Mesendoderm (in vitro differentiated cells): ENCODE measurements at regions not wholly inside any gene's neighbourhood (a gene's known extent, or its start where the extent isn't known, plus 50 kb on each side); places are given as distances from the start of the nearest gene placed in this dataset.
A peak's percentile ranks its signal among the peaks of the same experiment; 100 is the strongest.

Experiments used
- DNase-seq: peaks from one replicate; pipeline ENCODE4 v3.0.0; 2013
- H2AK5ac ChIP-seq: 2 replicates; pipeline ENCODE4 v1.6.1; 2013; ENCODE audit warnings: low read length, inconsistent platforms
- H2BK120ac ChIP-seq: 2 replicates; pipeline ENCODE4 v1.6.1; 2013; ENCODE audit warnings: low read depth, mild to moderate bottlenecking, low read length, moderate library complexity, mixed read lengths
- H2BK15ac ChIP-seq: replicated peaks from 2 replicates; pipeline ENCODE4 v1.6.1; 2013; ENCODE audit warnings: low read depth, mild to moderate bottlenecking, moderate library complexity
- H2BK5ac ChIP-seq: 2 replicates; pipeline ENCODE4 v1.6.1; 2013; ENCODE audit warnings: low read length, inconsistent platforms
- H3K18ac ChIP-seq: 2 replicates; pipeline ENCODE4 v1.6.1; 2013; ENCODE audit warnings: mild to moderate bottlenecking, low read length, mixed read lengths
- H3K23ac ChIP-seq: one replicate; pipeline ENCODE4 v1.6.1; 2013; ENCODE audit warnings: low read length
- H3K27ac ChIP-seq: 2 replicates; pipeline ENCODE4 v1.5.1; 2013; ENCODE audit warnings: low read depth, mild to moderate bottlenecking, inconsistent platforms, low read length, moderate library complexity
- H3K27me3 ChIP-seq: 2 replicates; pipeline ENCODE4 v1.6.1; 2013; ENCODE audit warnings: low read length, control low read depth, mild to moderate bottlenecking, inconsistent platforms; ENCODE audit not compliant: insufficient read depth, poor library complexity
- H3K36me3 ChIP-seq: 2 replicates; pipeline ENCODE4 v1.6.1; 2013; ENCODE audit warnings: low read length, inconsistent platforms; ENCODE audit not compliant: control insufficient read depth, insufficient read depth
- H3K4ac ChIP-seq: one replicate; pipeline ENCODE4 v1.6.1; 2013; ENCODE audit warnings: low read depth, mild to moderate bottlenecking, low read length, moderate library complexity
- H3K4me1 ChIP-seq: 2 replicates; pipeline ENCODE4 v1.6.1; 2013; ENCODE audit warnings: low read depth, low read length, inconsistent platforms; ENCODE audit not compliant: control insufficient read depth
- H3K4me2 ChIP-seq: 2 replicates; pipeline ENCODE4 v1.6.1; 2013; ENCODE audit warnings: low read length
- H3K4me3 ChIP-seq: 2 replicates; pipeline ENCODE4 v1.5.1; 2013; ENCODE audit warnings: mild to moderate bottlenecking, low read length
- H3K56ac ChIP-seq: one replicate; pipeline ENCODE4 v1.6.1; 2013; ENCODE audit warnings: low read length
- H3K79me1 ChIP-seq: 2 replicates; pipeline ENCODE4 v1.6.1; 2013; ENCODE audit warnings: low read length, inconsistent platforms
- H3K79me2 ChIP-seq: 2 replicates; pipeline ENCODE4 v1.6.1; 2013; ENCODE audit warnings: mild to moderate bottlenecking, low read length; ENCODE audit not compliant: control insufficient read depth, insufficient read depth
- H3K9ac ChIP-seq: 2 replicates; pipeline ENCODE4 v1.6.1; 2013; ENCODE audit warnings: low read length, inconsistent platforms
- H4K5ac ChIP-seq: one replicate; pipeline ENCODE4 v1.6.1; 2013; ENCODE audit warnings: low read length
- H4K8ac ChIP-seq: one replicate; pipeline ENCODE4 v1.6.1; 2013; ENCODE audit warnings: low read depth, mild to moderate bottlenecking, control low read depth, low read length, moderate library complexity
- WGBS: extraction: QIAGEN DNeasy Blood & Tissue Kit; methylation state at CpG from one replicate; pipeline ENCODE4 v1.1.7; 2013; ENCODE audit warnings: low lambda C conversion rate, missing lambda C conversion rate; ENCODE audit not compliant: insufficient coverage; ENCODE audit errors: extremely low coverage; 5-methylcytosine and 5-hydroxymethylcytosine counted together

DNA sequence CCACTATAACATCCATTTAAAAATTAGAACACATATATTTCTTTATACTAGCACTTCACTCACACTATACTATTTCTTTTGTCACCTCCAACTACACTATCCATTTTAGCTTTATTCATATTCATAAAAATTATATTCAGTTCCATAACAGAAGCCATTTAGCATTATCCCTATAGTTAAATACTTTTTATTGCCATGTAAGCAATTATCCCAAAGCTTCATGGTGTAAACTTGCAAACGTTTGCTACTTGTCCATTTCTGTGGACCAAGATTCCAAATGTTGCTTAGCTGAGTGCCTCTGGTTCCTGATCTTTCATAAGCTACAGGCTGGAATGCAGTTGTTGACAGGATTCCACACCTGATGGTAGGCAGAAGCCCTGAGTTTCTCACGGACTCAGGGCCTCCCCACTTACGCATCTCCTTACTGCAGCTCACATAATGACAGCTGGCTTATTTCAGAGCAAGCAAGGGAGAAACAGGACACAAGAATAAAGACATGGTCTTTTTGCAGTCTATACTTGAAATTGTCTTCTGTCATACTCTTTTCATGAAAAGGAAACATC is 1584.8 kb downstream of the SLITRK5 start:
- WGBS: no CpG with 5 or more reads among the region's 3 CpGs
- Histone ChIP-seq H3K4me3 (no peak overlapping the region), H2AK5ac (no peak overlapping the region), H3K4me1 (no peaks in the 10 kb centered on the region), H2BK15ac (no peak overlapping the region), H3K4ac (no peak overlapping the region), H3K27me3 (no peaks in the 10 kb centered on the region), H3K56ac (no peak overlapping the region), H3K4me2 (no peak overlapping the region), H2BK5ac (no peak overlapping the region), H3K36me3 (no peaks in the 10 kb centered on the region), H3K23ac (no peak overlapping the region), H2BK120ac (no peak overlapping the region), H3K18ac (no peak overlapping the region), H4K5ac (no peak overlapping the region), H3K79me2 (no peaks in the 10 kb centered on the region), H3K27ac (no peak overlapping the region), H3K79me1 (no peaks in the 10 kb centered on the region), H3K9ac (no peak overlapping the region), H4K8ac (no peak overlapping the region)
- no peak for DNase-seq

- H3K4ac ChIP-seq: no peak overlapping the region
- peak; percentile 3 for DNase-seq
- H3K27ac ChIP-seq: no peak overlapping the region
- H3K56ac ChIP-seq: no peak overlapping the region
- H2AK5ac ChIP-seq: no peak overlapping the region
- H3K36me3 ChIP-seq: no peaks in the 10 kb centered on the region
- no peaks in the 10 kb centered on the region for H3K4me1 ChIP-seq
- no peak overlapping the region for H3K4me3 ChIP-seq
- H3K4me2 ChIP-seq: no peak overlapping the region
- no peak overlapping the region for H2BK5ac ChIP-seq
- no peaks in the 10 kb centered on the region for H3K79me2 ChIP-seq
- no peak overlapping the region for H3K23ac ChIP-seq
- no peak overlapping the region for H3K18ac ChIP-seq
- WGBS: no CpG with 5 or more reads among the region's 3 CpGs
- H3K27me3 ChIP-seq: no peaks in the 10 kb centered on the region
- no peak overlapping the region for H4K8ac ChIP-seq
- H2BK120ac ChIP-seq: no peak overlapping the region
- H3K79me1 ChIP-seq: no peaks in the 10 kb centered on the region
- no peak overlapping the region for H3K9ac ChIP-seq
- no peak overlapping the region for H2BK15ac ChIP-seq
- no peak overlapping the region for H4K5ac ChIP-seq
These were observed 1596.6 kb downstream of the SLITRK5 start for GRCh38 chr13:89267734-89268133.

GRCh38 chr13:89269737-89270136 is 1598.6 kb downstream of the SLITRK5 start:
- Histone ChIP-seq H3K18ac (no peak overlapping the region), H2BK120ac (no peak overlapping the region), H4K8ac (no peak overlapping the region), H3K79me2 (no peaks in the 10 kb centered on the region), H3K23ac (no peak overlapping the region), H3K9ac (no peak overlapping the region), H3K56ac (no peak overlapping the region), H4K5ac (no peak overlapping the region), H3K4me2 (no peak overlapping the region), H2BK15ac (no peak overlapping the region), H2AK5ac (no peak overlapping the region), H3K36me3 (no peaks in the 10 kb centered on the region), H3K4ac (no peak overlapping the region), H3K4me1 (no peaks in the 10 kb centered on the region), H3K27ac (no peak overlapping the region), H3K27me3 (no peaks in the 10 kb centered on the region), H3K79me1 (no peaks in the 10 kb centered on the region), H3K4me3 (no peak overlapping the region), H2BK5ac (no peak overlapping the region)
- WGBS: no CpG with 5 or more reads among the region's 2 CpGs
- DNase-seq: peak; percentile 78

DNA sequence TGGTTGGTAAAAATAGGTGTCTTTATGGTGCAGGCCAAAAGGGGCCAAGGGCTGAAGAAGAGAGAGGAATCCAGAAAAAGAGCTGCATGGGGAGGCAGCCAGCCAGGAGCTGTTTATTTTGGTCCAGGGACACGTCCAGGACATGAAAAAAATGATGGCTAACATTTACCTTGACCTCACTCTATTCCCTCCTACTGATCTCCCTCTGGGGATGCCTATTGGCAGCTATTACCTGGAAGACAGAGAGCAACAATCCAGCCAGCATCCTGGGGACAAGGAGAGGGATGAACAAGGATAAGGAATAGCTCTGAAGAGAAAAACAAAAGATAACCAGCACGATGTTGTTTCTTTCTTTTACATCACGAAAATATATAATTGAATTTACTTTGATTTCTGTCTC is 1599.6 kb downstream of the SLITRK5 start:
- H3K79me1 ChIP-seq: no peaks in the 10 kb centered on the region
- H3K4ac ChIP-seq: no peak overlapping the region
- no peak for DNase-seq
- no peak overlapping the region for H3K23ac ChIP-seq
- H2BK5ac ChIP-seq: no peak overlapping the region
- no peaks in the 10 kb centered on the region for H3K27me3 ChIP-seq
- H3K36me3 ChIP-seq: no peaks in the 10 kb centered on the region
- peak overlapping the region; percentile 39 for H4K8ac ChIP-seq
- H4K5ac ChIP-seq: no peak overlapping the region
- no peak overlapping the region for H3K18ac ChIP-seq
- H2BK120ac ChIP-seq: no peak overlapping the region
- 100% methylated on average over 1 of the region's 3 CpGs for WGBS
- H3K4me1 ChIP-seq: no peaks in the 10 kb centered on the region
- H3K56ac ChIP-seq: no peak overlapping the region
- no peak overlapping the region for H3K27ac ChIP-seq
- H3K4me2 ChIP-seq: no peak overlapping the region
- no peaks in the 10 kb centered on the region for H3K79me2 ChIP-seq
- H2BK15ac ChIP-seq: no peak overlapping the region
- no peak overlapping the region for H3K9ac ChIP-seq
- H3K4me3 ChIP-seq: no peak overlapping the region
- no peak overlapping the region for H2AK5ac ChIP-seq

DNA sequence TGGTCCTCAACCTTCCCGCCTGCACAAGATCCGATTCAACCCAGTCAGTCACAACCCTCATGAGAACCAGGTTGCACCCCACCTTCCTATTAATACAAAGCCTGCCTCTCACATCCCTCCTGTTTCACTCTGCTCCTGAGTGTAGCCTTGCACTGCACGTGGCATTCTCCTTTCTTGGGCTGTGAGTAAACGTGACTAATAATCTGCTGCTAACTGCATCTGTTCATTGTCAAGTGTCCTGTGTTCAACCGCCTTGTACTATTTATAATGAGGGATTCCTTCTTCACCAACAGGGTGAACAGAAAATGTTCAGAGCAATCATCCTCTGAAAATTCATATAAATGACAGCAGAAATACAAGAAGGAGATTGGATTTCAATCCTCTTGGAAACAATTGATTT is 1608.2 kb downstream of the SLITRK5 start:
- no peak overlapping the region for H4K8ac ChIP-seq
- no peaks in the 10 kb centered on the region for H3K27me3 ChIP-seq
- no peak overlapping the region for H3K18ac ChIP-seq
- H3K36me3 ChIP-seq: no peaks in the 10 kb centered on the region
- no peak overlapping the region for H3K4ac ChIP-seq
- no peak overlapping the region for H3K4me3 ChIP-seq
- H3K9ac ChIP-seq: no peak overlapping the region
- no peak overlapping the region for H3K27ac ChIP-seq
- no CpG with 5 or more reads among the region's 5 CpGs for WGBS
- no peak overlapping the region for H4K5ac ChIP-seq
- no peaks in the 10 kb centered on the region for H3K79me1 ChIP-seq
- H2BK15ac ChIP-seq: no peak overlapping the region
- no peak overlapping the region for H3K4me2 ChIP-seq
- H3K56ac ChIP-seq: no peak overlapping the region
- no peak overlapping the region for H2BK5ac ChIP-seq
- no peak for DNase-seq
- no peaks in the 10 kb centered on the region for H3K4me1 ChIP-seq
- no peaks in the 10 kb centered on the region for H3K79me2 ChIP-seq
- H2BK120ac ChIP-seq: no peak overlapping the region
- H2AK5ac ChIP-seq: no peak overlapping the region
- H3K23ac ChIP-seq: no peak overlapping the region

GRCh38 chr13:89281331-89281730 is 1610.2 kb downstream of the SLITRK5 start:
- no peaks in the 10 kb centered on the region for H3K79me2 ChIP-seq

More at GRCh38 chr13:89281331-89281730, 1610.2 kb downstream of the SLITRK5 start:
- Histone ChIP-seq H3K9ac (no peak overlapping the region), H2BK120ac (no peak overlapping the region), H4K5ac (no peak overlapping the region), H4K8ac (no peak overlapping the region), H3K18ac (no peak overlapping the region), H3K56ac (no peak overlapping the region), H3K79me1 (no peaks in the 10 kb centered on the region), H3K27ac (no peak overlapping the region), H3K27me3 (no peaks in the 10 kb centered on the region), H3K23ac (no peak overlapping the region), H3K4me3 (no peak overlapping the region), H3K4me1 (no peaks in the 10 kb centered on the region), H2BK15ac (no peak overlapping the region), H2BK5ac (no peak overlapping the region), H3K4ac (no peak overlapping the region), H3K4me2 (no peak overlapping the region), H2AK5ac (no peak overlapping the region), H3K36me3 (no peaks in the 10 kb centered on the region)
- WGBS: no CpG with 5 or more reads among the region's 3 CpGs
- no peak for DNase-seq
